ENCODE measurements at regions not wholly inside any gene's neighbourhood (a gene's known extent, or its start where the extent isn't known, plus 50 kb on each side); places are given as distances from the start of the nearest gene placed in this dataset.

- Histone ChIP-seq H3K36me3 (ENCODE audit: control insufficient read depth, insufficient read depth, low read length) (no peaks in the 10 kb centered on the region), H3K9me3 (ENCODE audit: control insufficient read depth, insufficient read depth, low read length) (no peaks in the 10 kb centered on the region), H3K27ac (ENCODE audit: low read length) (no peak overlapping the region), H3K4me1 (ENCODE audit: control insufficient read depth, insufficient read depth, low read length) (no peaks in the 10 kb centered on the region), H3K4me3 (ENCODE audit: low read length) (no peak overlapping the region), H3K27me3 (ENCODE audit: control insufficient read depth, insufficient read depth, low read length) (no peaks in the 10 kb centered on the region)
- no CpG with 5 or more reads among the region's 11 CpGs for WGBS (ENCODE audit: insufficient coverage, insufficient read length)
- no peak for DNase-seq (ENCODE audit: low read depth, low spot score)
These were observed 403.4 kb downstream of the MATN1 start for GRCh38 chr1:30319765-30320580.

GRCh38 chr1:30318864-30319718 is 404.3 kb downstream of the MATN1 start:
- H3K4me1 ChIP-seq (ENCODE audit: control insufficient read depth, insufficient read depth, low read length) = no peaks in the 10 kb centered on the region
- WGBS (ENCODE audit: insufficient coverage, insufficient read length) = no CpG with 5 or more reads among the region's 18 CpGs
- no peaks in the 10 kb centered on the region for H3K9me3 ChIP-seq (ENCODE audit: control insufficient read depth, insufficient read depth, low read length)
- H3K4me3 ChIP-seq (ENCODE audit: low read length) = no peak overlapping the region
- no peak for DNase-seq (ENCODE audit: low read depth, low spot score)
- no peaks in the 10 kb centered on the region for H3K27me3 ChIP-seq (ENCODE audit: control insufficient read depth, insufficient read depth, low read length)
- H3K36me3 ChIP-seq (ENCODE audit: control insufficient read depth, insufficient read depth, low read length) = no peaks in the 10 kb centered on the region
- no peak overlapping the region for H3K27ac ChIP-seq (ENCODE audit: low read length)

- DNase-seq (ENCODE audit: low read depth, low spot score) = no peak
- Histone ChIP-seq H3K27me3 (ENCODE audit: control insufficient read depth, insufficient read depth, low read length) (no peaks in the 10 kb centered on the region), H3K9me3 (ENCODE audit: control insufficient read depth, insufficient read depth, low read length) (no peaks in the 10 kb centered on the region), H3K4me1 (ENCODE audit: control insufficient read depth, insufficient read depth, low read length) (no peaks in the 10 kb centered on the region), H3K27ac (ENCODE audit: low read length) (no peak overlapping the region), H3K36me3 (ENCODE audit: control insufficient read depth, insufficient read depth, low read length) (no peaks in the 10 kb centered on the region), H3K4me3 (ENCODE audit: low read length) (no peak overlapping the region)
- no CpG with 5 or more reads among the region's 8 CpGs for WGBS (ENCODE audit: insufficient coverage, insufficient read length)
These were observed 405.0 kb downstream of the MATN1 start for GRCh38 chr1:30318413-30318812.

- H3K27ac ChIP-seq (ENCODE audit: low read length) = no peak overlapping the region
- H3K36me3 ChIP-seq (ENCODE audit: control insufficient read depth, insufficient read depth, low read length) = no peaks in the 10 kb centered on the region
- WGBS (ENCODE audit: insufficient coverage, insufficient read length) = no CpG with 5 or more reads among the region's 8 CpGs
- H3K27me3 ChIP-seq (ENCODE audit: control insufficient read depth, insufficient read depth, low read length) = no peaks in the 10 kb centered on the region
- no peaks in the 10 kb centered on the region for H3K4me1 ChIP-seq (ENCODE audit: control insufficient read depth, insufficient read depth, low read length)
- no peak overlapping the region for H3K4me3 ChIP-seq (ENCODE audit: low read length)
- no peak for DNase-seq (ENCODE audit: low read depth, low spot score)
- H3K9me3 ChIP-seq (ENCODE audit: control insufficient read depth, insufficient read depth, low read length) = no peaks in the 10 kb centered on the region
These were observed 405.5 kb downstream of the MATN1 start for GRCh38 chr1:30317921-30318320.

GRCh38 chr1:30316056-30316455 is 407.3 kb downstream of the MATN1 start:
- no peak overlapping the region for H3K27ac ChIP-seq (ENCODE audit: low read length)
- no peak for DNase-seq (ENCODE audit: low read depth, low spot score)
- no CpG with 5 or more reads among the region's 2 CpGs for WGBS (ENCODE audit: insufficient coverage, insufficient read length)
- H3K4me3 ChIP-seq (ENCODE audit: low read length) = no peak overlapping the region
- H3K4me1 ChIP-seq (ENCODE audit: control insufficient read depth, insufficient read depth, low read length) = no peaks in the 10 kb centered on the region
- H3K36me3 ChIP-seq (ENCODE audit: control insufficient read depth, insufficient read depth, low read length) = no peaks in the 10 kb centered on the region
- no peaks in the 10 kb centered on the region for H3K27me3 ChIP-seq (ENCODE audit: control insufficient read depth, insufficient read depth, low read length)
- no peaks in the 10 kb centered on the region for H3K9me3 ChIP-seq (ENCODE audit: control insufficient read depth, insufficient read depth, low read length)

GRCh38 chr1:30315185-30315960 is 408.0 kb downstream of the MATN1 start:
- Histone ChIP-seq H3K27me3 (ENCODE audit: control insufficient read depth, insufficient read depth, low read length) (no peaks in the 10 kb centered on the region), H3K27ac (ENCODE audit: low read length) (no peak overlapping the region), H3K36me3 (ENCODE audit: control insufficient read depth, insufficient read depth, low read length) (no peaks in the 10 kb centered on the region), H3K9me3 (ENCODE audit: control insufficient read depth, insufficient read depth, low read length) (no peaks in the 10 kb centered on the region), H3K4me1 (ENCODE audit: control insufficient read depth, insufficient read depth, low read length) (no peaks in the 10 kb centered on the region), H3K4me3 (ENCODE audit: low read length) (no peak overlapping the region)
- no CpG with 5 or more reads among the region's 4 CpGs for WGBS (ENCODE audit: insufficient coverage, insufficient read length)
- DNase-seq (ENCODE audit: low read depth, low spot score) = no peak

- no peak overlapping the region for H3K27ac ChIP-seq (ENCODE audit: low read length)
- no peak for DNase-seq (ENCODE audit: low read depth, low spot score)
- no peaks in the 10 kb centered on the region for H3K9me3 ChIP-seq (ENCODE audit: control insufficient read depth, insufficient read depth, low read length)
- H3K4me1 ChIP-seq (ENCODE audit: control insufficient read depth, insufficient read depth, low read length) = no peaks in the 10 kb centered on the region
- no peaks in the 10 kb centered on the region for H3K27me3 ChIP-seq (ENCODE audit: control insufficient read depth, insufficient read depth, low read length)
- no peaks in the 10 kb centered on the region for H3K36me3 ChIP-seq (ENCODE audit: control insufficient read depth, insufficient read depth, low read length)
- H3K4me3 ChIP-seq (ENCODE audit: low read length) = no peak overlapping the region
- no CpG with 5 or more reads among the region's 5 CpGs for WGBS (ENCODE audit: insufficient coverage, insufficient read length)
These were observed 408.8 kb downstream of the MATN1 start for GRCh38 chr1:30314591-30314990.

- Histone ChIP-seq H3K27ac (ENCODE audit: low read length) (no peak overlapping the region), H3K4me1 (ENCODE audit: control insufficient read depth, insufficient read depth, low read length) (no peaks in the 10 kb centered on the region), H3K4me3 (ENCODE audit: low read length) (no peak overlapping the region), H3K27me3 (ENCODE audit: control insufficient read depth, insufficient read depth, low read length) (no peaks in the 10 kb centered on the region), H3K36me3 (ENCODE audit: control insufficient read depth, insufficient read depth, low read length) (no peaks in the 10 kb centered on the region), H3K9me3 (ENCODE audit: control insufficient read depth, insufficient read depth, low read length) (no peaks in the 10 kb centered on the region)
- no peak for DNase-seq (ENCODE audit: low read depth, low spot score)
- WGBS (ENCODE audit: insufficient coverage, insufficient read length) = no CpG with 5 or more reads among the region's 5 CpGs
These were observed 409.8 kb downstream of the MATN1 start for GRCh38 chr1:30313584-30313983.

- Histone ChIP-seq H3K4me3 (ENCODE audit: low read length) (no peak overlapping the region), H3K9me3 (ENCODE audit: control insufficient read depth, insufficient read depth, low read length) (no peaks in the 10 kb centered on the region), H3K4me1 (ENCODE audit: control insufficient read depth, insufficient read depth, low read length) (no peaks in the 10 kb centered on the region), H3K36me3 (ENCODE audit: control insufficient read depth, insufficient read depth, low read length) (no peaks in the 10 kb centered on the region), H3K27me3 (ENCODE audit: control insufficient read depth, insufficient read depth, low read length) (no peaks in the 10 kb centered on the region), H3K27ac (ENCODE audit: low read length) (no peak overlapping the region)
- DNase-seq (ENCODE audit: low read depth, low spot score) = no peak
- WGBS (ENCODE audit: insufficient coverage, insufficient read length) = no CpG with 5 or more reads among the region's 6 CpGs
These were observed 410.2 kb downstream of the MATN1 start for GRCh38 chr1:30313176-30313575.

- Histone ChIP-seq H3K9me3 (ENCODE audit: control insufficient read depth, insufficient read depth, low read length) (no peaks in the 10 kb centered on the region), H3K27ac (ENCODE audit: low read length) (no peak overlapping the region), H3K36me3 (ENCODE audit: control insufficient read depth, insufficient read depth, low read length) (no peaks in the 10 kb centered on the region), H3K4me3 (ENCODE audit: low read length) (no peak overlapping the region), H3K27me3 (ENCODE audit: control insufficient read depth, insufficient read depth, low read length) (no peaks in the 10 kb centered on the region), H3K4me1 (ENCODE audit: control insufficient read depth, insufficient read depth, low read length) (no peaks in the 10 kb centered on the region)
- DNase-seq (ENCODE audit: low read depth, low spot score) = no peak
- WGBS (ENCODE audit: insufficient coverage, insufficient read length) = no CpG with 5 or more reads among the region's 7 CpGs
These were observed 411.2 kb downstream of the MATN1 start for GRCh38 chr1:30312226-30312625.
